Fibroblast of lung (primary cell): ENCODE measurements at regions not wholly inside any gene's neighbourhood (a gene's known extent, or its start where the extent isn't known, plus 50 kb on each side); places are given as distances from the start of the nearest gene placed in this dataset.

Source experiments
- DNase-seq, 2 donors: peaks; one replicate each; pipeline versions ENCODE4 v3.0.0 to v3.0.0-alpha.2; 2010; ENCODE audit warnings: low read depth in 2 of 2
- H2AFZ ChIP-seq: 2 replicates; pipeline ENCODE4 v1.5.1; 2012; ENCODE audit warnings: low read length, control low read depth, inconsistent platforms
- H3K27ac ChIP-seq: 2 replicates; pipeline ENCODE4 v1.5.1; 2011; ENCODE audit warnings: low read length, control low read depth; ENCODE audit not compliant: insufficient read depth
- H3K27me3 ChIP-seq: 2 replicates; pipeline ENCODE4 v1.5.1; 2011; ENCODE audit warnings: mild to moderate bottlenecking, low read length; ENCODE audit not compliant: control insufficient read depth, insufficient read depth
- H3K36me3 ChIP-seq: 2 replicates; pipeline ENCODE4 v1.5.1; 2011; ENCODE audit warnings: low read length; ENCODE audit not compliant: control insufficient read depth, insufficient read depth
- H3K4me1 ChIP-seq: 2 replicates; pipeline ENCODE4 v1.5.1; 2011; ENCODE audit warnings: low read length; ENCODE audit not compliant: control insufficient read depth, insufficient read depth; ENCODE audit errors: extremely low read depth
- H3K4me2 ChIP-seq: 2 replicates; pipeline ENCODE4 v1.5.1; 2011; ENCODE audit warnings: low read length, control low read depth; ENCODE audit not compliant: insufficient read depth; ENCODE audit errors: extremely low read depth
- H3K4me3 ChIP-seq, 4 experiments: fragments of 200-600 bp in 1 of 4; sonication (generic) in 1 of 4; replicated peaks in 1 of 4; 2 replicates each; pipeline ENCODE4 v1.5.1; 2011 to 2016; ENCODE audit warnings: low read length in 4 of 4, low read depth in 3 of 4, mild to moderate bottlenecking in 3 of 4, control low read depth in 2 of 4, inconsistent platforms in 1 of 4, mixed read lengths in 1 of 4; ENCODE audit not compliant: insufficient read depth in 1 of 4; ENCODE audit errors: control extremely low read depth in 1 of 4
- H3K79me2 ChIP-seq: 2 replicates; pipeline ENCODE4 v1.5.1; 2012; ENCODE audit warnings: mild to moderate bottlenecking, low read length, inconsistent platforms; ENCODE audit not compliant: control insufficient read depth, insufficient read depth
- H3K9ac ChIP-seq: 2 replicates; pipeline ENCODE4 v1.5.1; 2011; ENCODE audit warnings: mild to moderate bottlenecking, low read length, control low read depth; ENCODE audit not compliant: insufficient read depth
- H3K9me3 ChIP-seq: 2 replicates; pipeline ENCODE4 v1.5.1; 2012; ENCODE audit warnings: low read depth, low read length; ENCODE audit not compliant: control insufficient read depth, insufficient read depth
- H4K20me1 ChIP-seq: 2 replicates; pipeline ENCODE4 v1.5.1; 2011; ENCODE audit warnings: low read length; ENCODE audit not compliant: control insufficient read depth, insufficient read depth; ENCODE audit errors: extremely low read depth
- EZH2 ChIP-seq: IDR thresholded peaks from 2 replicates; pipeline ENCODE4 v1.5.1; 2012; ENCODE audit warnings: low read length, control low read depth, mild to moderate bottlenecking; ENCODE audit errors: missing control alignments
- TF ChIP-seq, protein P1 (sequence below), 2 donors: IDR thresholded peaks in 1 of 2; conservative IDR thresholded peaks in 1 of 2; 1 replicate in 1 of 2; 2 replicates in 1 of 2; pipeline ENCODE4 v1.5.1; 2011 to 2012; ENCODE audit warnings: low read length in 2 of 2, control low read depth in 1 of 2, inconsistent platforms in 1 of 2, low read depth in 1 of 2, mild to moderate bottlenecking in 1 of 2

- TF ChIP-seq, protein P1, sequence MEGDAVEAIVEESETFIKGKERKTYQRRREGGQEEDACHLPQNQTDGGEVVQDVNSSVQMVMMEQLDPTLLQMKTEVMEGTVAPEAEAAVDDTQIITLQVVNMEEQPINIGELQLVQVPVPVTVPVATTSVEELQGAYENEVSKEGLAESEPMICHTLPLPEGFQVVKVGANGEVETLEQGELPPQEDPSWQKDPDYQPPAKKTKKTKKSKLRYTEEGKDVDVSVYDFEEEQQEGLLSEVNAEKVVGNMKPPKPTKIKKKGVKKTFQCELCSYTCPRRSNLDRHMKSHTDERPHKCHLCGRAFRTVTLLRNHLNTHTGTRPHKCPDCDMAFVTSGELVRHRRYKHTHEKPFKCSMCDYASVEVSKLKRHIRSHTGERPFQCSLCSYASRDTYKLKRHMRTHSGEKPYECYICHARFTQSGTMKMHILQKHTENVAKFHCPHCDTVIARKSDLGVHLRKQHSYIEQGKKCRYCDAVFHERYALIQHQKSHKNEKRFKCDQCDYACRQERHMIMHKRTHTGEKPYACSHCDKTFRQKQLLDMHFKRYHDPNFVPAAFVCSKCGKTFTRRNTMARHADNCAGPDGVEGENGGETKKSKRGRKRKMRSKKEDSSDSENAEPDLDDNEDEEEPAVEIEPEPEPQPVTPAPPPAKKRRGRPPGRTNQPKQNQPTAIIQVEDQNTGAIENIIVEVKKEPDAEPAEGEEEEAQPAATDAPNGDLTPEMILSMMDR (conservative IDR thresholded peaks at IDR 0.05 in 1 of 2, IDR thresholded peaks at IDR 0.05 in 1 of 2; ENCODE audit: low read depth in 1 of 2, low read length in 2 of 2): no peak
- no peak for TF ChIP-seq EZH2
- no peaks in the 10 kb centered on the region for H4K20me1 ChIP-seq
- H3K36me3 ChIP-seq: no peaks in the 10 kb centered on the region
- no peak overlapping the region for H2AFZ ChIP-seq
- H3K4me1 ChIP-seq: no peaks in the 10 kb centered on the region
- H3K4me2 ChIP-seq: no peak overlapping the region
- no peaks in the 10 kb centered on the region for H3K27me3 ChIP-seq
- DNase-seq: no peak
- H3K9ac ChIP-seq: no peak overlapping the region
- H3K9me3 ChIP-seq: no peaks in the 10 kb centered on the region
- no peaks in the 10 kb centered on the region for H3K79me2 ChIP-seq
- H3K4me3 ChIP-seq: no peak overlapping the region
- no peak overlapping the region for H3K27ac ChIP-seq
Measured at GRCh38 chr12:92326877-92327276, 181.2 kb upstream of the BTG1 start.

DNA sequence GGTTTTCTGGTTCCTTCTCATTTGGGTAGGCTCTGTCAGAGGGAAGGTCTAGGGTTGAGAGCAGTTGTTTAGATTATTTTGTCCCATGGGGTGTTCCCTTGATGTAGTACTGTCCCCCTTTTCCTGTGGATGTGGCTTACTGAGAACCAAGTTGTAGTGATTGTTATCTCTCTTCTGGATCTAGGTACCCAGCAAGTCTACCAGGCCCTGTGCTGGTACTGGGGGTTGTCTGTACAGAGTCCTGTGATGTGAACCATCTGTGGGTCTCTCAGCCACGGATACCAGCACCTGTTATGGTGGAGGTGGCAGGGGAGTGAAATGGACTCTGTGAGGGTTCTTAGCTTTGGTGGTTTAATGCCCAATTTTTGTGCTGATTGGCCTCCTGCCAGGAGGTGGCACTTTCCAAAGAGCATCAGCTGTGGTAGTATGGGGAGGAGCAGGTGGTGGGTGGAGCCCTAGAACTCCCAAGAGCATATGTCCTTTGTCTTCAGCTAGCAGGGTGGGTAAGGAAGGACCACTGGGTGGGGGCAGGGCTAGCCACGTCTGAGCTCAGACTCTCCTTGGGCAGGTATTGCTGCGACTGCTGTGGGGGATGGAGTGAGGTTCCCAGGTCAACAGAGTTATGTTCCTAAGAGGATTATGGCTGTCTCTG lies 179.3 kb upstream of the BTG1 start:
- DNase-seq: no peak
- Histone ChIP-seq H3K27ac (no peak overlapping the region), H3K4me2 (no peak overlapping the region), H3K4me3 (no peak overlapping the region), H3K79me2 (no peaks in the 10 kb centered on the region), H2AFZ (no peak overlapping the region), H3K27me3 (no peaks in the 10 kb centered on the region), H3K36me3 (no peaks in the 10 kb centered on the region), H4K20me1 (no peaks in the 10 kb centered on the region), H3K9me3 (no peaks in the 10 kb centered on the region), H3K9ac (no peak overlapping the region), H3K4me1 (no peaks in the 10 kb centered on the region)
- no peak for TF ChIP-seq EZH2
- TF ChIP-seq, protein P1 (conservative IDR thresholded peaks at IDR 0.05 in 1 of 2, IDR thresholded peaks at IDR 0.05 in 1 of 2; ENCODE audit: low read depth in 1 of 2, low read length in 2 of 2): no peak

GRCh38 chr12:92312463-92312964 lies 166.9 kb upstream of the BTG1 start:
- TF ChIP-seq, protein P1 (conservative IDR thresholded peaks at IDR 0.05 in 1 of 2, IDR thresholded peaks at IDR 0.05 in 1 of 2; ENCODE audit: low read depth in 1 of 2, low read length in 2 of 2): no peak
- no peak for TF ChIP-seq EZH2
- Histone ChIP-seq H3K4me3 (no peak overlapping the region), H3K36me3 (no peaks in the 10 kb centered on the region), H4K20me1 (no peaks in the 10 kb centered on the region), H2AFZ (no peak overlapping the region), H3K9ac (no peak overlapping the region), H3K27me3 (no peaks in the 10 kb centered on the region), H3K79me2 (no peaks in the 10 kb centered on the region), H3K4me2 (no peak overlapping the region), H3K27ac (no peak overlapping the region), H3K9me3 (no peaks in the 10 kb centered on the region), H3K4me1 (no peaks in the 10 kb centered on the region)
- DNase-seq: no peak
